Stimulated activated naive CD8-positive, alpha-beta T cell treated with anti-CD3 and anti-CD28 coated beads, Interleukin-15, Interleukin-2, amounts not matched to agents 100 U/mL and 50 U/mL, for 24 hours (primary cell): ENCODE measurements at regions not wholly inside any gene's neighbourhood (a gene's known extent, or its start where the extent isn't known, plus 50 kb on each side); places are given as distances from the start of the nearest gene placed in this dataset.

Experiments used
- ATAC-seq: fragments of 150-1000 bp; cut with Tn5 transposase; one replicate; pipeline ENCODE4 v1.10.0; 2021
- DNase-seq: peaks from one replicate; pipeline ENCODE4 v3.0.0; 2021

DNA sequence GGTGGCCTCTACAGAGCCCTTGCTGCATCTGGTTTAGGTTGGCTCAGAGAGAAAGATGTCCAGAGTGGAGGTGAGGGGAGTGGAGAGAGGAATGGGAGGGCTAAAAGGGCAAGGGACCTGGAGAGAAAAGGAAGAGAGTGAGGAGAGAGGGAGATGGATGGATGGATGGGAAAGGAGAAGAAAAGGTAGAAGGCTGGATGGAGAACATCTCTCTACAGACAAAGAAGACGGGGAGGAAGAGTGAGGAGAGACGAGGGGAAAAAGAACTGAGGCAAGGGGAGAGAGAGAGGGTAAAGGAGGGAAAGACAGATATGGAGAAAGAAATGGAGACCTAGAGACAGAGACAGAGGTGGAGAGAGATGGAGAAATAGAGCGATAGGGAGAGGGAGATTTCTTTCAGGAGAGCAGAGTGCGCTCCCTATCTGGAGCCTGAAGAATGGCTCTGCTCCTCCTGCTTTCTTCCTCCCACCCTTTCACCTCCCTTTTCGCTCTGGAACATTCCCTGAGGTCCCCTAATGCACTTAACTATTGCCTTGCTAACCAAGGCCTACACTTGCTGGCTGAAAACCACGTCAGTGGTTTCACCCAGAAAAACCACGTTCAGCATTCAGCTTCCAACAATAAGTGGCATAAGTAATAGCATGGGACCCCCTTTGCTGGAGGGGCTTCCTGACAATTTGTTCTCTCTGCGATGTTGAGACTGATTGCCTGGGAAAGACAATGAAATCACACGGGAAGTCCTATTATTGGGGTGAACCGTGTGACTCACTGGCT is 286.3 kb downstream of the CDH26 start:
- ATAC-seq (no peak), DNase-seq (no peak)

DNA sequence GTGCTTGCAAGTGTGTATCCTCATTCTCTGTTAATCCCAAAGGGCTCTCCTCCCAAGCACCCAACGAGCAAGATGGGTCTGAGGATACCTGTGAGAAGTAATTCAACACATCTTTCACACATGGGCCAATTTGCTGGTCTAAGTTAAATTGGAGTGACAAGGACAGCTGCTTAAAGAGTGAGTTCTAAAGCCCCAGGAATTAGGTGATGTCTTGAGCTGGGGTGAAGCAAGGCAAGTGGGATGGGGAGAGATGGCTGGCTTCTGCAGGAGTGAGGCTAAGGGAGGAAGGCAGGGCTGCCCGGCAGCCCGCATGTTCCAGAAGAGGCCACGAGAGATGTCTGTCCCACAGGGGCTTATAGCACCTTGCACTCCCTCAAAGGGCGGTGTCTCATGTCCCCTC is 288.5 kb downstream of the CDH26 start:
- no peak for ATAC-seq
- no peak for DNase-seq

DNA sequence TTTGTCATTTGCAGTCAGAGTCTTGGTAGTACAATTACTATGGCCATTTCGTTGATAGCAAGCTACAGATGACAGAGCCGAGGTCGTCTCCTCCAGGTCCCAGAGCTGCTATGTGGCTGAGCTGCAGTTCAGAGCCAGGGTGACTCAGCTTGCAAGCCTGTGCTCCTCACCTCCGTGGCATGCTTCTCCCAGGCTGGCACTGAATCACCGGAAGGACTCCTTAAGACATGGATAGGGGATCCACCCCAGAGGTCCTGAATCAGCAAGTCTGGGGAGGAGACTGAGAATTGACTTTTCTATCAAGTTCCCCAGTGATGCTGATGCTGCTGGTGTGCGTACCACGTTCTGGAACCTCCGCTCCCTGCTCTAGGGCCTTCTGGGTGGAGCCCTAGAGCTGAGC is 291.2 kb downstream of the CDH26 start:
- DNase-seq: no peak
- ATAC-seq: no peak

DNA sequence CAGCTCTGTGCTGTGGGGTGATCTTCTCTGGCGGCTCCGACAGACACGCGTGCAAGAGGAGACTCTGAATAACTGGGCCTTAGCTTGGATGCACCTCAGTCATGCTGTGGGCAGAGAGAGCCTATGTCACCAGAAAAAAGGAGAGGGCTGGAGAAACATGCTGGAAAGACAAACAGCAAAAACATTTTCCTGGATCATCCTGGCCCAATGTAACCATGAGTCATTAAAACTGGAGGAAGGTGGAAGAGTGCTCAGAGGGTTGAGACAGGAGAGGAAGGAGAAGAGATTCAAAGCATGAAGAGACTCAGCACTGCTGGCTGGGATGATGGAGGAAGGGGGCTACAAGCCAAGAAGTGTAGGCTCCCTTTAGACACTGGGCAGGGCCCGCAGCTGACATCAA is 292.0 kb downstream of the CDH26 start:
- ATAC-seq: no peak
- DNase-seq: no peak

DNA sequence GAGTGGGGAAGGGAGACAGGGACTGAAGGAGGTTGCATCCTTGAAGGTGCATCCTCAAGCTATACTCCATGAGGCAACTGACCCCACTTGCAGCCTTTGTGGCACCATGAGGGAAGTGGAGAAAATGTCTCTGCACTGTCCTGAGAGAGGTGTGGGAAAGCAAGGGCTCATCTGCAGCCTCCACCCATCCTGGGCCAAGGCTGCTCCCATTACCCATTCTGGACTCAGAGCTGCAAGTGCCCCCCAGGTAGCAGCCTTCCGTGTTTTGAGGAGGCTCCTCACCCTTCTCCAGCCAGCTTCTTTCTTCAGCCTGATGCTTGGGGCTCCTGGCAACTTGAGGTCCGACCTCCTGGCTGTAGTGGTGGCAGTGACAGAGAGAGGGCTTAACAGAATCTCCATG is 294.6 kb downstream of the CDH26 start:
- DNase-seq (no peak), ATAC-seq (no peak)

DNA sequence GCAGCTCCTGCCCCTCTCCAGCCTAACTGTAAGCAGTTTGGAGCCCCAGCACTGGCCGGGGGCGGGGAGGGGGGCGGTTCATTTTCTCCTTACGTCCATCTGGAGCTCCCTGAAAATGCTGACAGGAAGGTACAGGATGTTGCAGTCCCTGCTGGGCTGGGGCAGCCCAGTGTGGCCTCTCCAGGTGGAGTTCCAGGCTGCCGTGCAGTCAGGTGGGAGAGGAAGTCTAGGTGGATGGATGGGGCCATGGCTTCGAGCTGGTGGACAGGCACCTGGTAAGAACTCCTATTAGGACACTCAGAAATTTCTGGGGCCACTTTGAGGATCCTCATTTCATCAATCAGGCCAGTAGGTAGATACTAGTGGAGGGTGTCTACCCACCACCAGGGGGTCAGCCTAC is 295.2 kb downstream of the CDH26 start:
- DNase-seq (no peak), ATAC-seq (no peak)

DNA sequence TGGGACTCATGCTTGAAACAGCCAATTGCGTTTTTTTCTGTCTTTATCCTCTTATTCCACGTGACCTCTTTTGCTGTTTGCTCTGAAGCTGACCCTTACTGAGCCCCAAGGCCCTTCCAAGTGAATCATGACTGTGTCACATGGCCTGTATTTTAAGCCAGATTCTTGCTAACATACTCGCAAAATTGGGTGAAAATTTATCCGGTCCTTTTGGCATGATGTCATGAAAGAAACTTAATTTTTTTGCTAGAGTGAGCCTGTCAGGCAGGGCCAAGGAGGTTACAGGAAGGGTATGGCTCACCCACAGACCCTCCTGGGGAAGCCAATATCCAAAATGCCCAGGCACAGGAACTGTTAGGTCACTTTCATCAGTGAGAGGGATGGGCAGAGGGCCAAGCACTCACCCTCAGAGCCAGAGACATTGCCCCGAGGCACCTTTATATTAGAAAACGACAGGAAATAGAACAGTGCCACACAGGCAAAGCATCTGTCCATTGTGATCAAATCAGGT is 296.7 kb downstream of the CDH26 start:
- ATAC-seq: no peak
- no peak for DNase-seq

DNA sequence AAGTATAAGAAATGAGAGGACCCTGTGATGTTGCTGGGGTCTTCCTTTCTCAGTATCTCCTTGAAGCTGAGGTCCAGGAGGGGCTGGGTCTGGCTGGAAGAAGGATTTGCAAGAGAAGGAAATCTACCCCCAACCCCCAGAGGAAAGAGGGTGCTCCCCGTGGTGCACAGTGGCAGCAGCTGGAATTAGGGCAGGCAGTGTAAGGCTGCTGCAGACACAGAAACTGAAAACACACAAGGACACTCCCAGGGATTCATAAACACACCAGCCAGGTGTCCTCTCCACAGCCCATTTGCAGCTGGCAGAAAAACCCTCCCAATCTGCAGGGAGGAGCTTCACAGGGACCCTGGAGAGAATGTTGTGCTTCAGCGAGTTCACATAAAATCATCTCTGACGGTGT is 297.2 kb downstream of the CDH26 start:
- DNase-seq: no peak
- ATAC-seq: no peak

DNA sequence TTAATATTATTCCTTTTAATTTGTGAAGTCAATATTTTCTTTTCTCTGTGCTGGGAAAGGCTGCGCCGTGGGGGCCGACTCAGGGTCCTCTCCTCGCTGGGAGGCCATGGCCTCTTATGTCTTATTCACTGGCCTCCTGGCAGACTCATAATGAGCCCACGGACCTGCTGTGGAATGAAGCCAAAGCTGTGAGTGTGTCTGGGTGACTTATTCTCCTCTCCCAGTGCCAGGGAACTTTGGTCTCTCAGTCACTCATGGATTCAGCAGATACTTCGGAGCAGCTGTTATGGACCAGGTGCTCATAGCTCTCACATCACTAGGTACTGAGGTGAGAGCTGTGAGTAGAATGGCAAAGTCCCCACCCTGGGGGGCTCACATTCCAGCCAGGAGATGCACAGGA is 297.6 kb downstream of the CDH26 start:
- no peak for ATAC-seq

DNA sequence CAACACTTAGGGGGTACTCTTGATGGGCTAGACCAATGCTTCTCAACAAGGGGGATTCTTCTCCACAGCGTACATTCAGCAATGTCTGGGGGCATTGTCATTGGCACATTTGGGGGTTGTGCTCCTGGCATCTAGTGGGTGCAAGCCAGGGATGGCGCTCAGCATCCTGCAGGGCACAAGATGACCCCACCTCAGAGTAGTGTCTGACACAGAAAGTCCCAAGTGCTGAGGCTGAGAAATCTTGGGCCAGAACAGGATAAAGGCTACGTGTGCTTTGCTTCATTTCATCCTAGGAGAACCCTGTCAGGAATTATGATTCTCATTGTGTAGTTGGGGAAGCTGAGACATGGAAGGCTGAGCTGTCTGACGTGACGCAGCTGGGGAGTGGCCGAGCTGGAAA is 298.6 kb downstream of the CDH26 start:
- no peak for ATAC-seq
- no peak for DNase-seq

More for the DNA sequence above, 297.6 kb downstream of the CDH26 start:
- no peak for DNase-seq

DNA sequence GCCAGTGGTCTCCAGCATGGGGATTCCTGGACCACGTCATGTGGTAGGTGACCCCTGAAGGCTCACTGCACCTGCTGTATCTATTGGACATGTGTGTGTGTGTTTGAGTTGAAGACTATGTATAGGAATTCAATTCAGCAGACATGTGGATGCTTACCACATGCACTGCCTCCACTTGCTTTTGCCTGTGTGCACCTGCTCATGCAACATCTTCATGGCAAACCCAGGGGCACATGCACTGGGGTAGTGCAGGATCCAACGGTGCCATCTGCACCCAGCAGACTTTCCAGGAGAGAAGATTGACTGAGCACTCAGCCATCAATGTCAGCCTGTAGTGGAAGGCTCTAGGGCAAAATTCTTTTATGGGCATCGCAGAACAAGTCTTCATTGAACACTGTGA is 299.4 kb downstream of the CDH26 start:
- ATAC-seq (no peak), DNase-seq (no peak)

DNA sequence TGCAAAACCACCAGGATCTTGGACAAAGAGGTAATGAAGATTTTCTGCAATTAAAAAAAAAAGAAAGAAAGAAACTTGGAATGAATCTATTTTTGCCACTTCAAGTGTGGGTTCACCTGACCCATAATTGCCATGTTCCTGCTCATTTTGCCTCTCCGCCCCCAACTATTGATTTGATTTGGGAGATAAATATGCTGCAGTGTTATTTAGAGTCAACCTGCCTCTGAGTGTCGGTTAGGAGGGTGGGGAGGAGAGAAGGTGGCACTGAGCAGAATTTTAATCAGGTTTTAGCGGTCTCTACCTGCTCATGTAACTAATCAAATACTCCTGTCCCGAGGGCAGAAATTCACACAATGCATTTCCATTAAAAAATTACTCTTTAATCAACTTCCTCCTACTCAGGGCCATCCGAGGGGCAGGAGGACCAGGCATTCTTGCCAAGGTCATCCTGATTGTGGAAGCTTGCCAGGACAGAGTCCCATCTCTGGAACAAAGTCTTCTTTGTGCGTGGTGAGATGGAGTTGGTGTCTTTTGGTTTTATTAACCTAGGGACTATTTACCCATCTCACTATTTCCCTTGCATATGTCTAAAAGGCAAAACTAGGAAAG is 300.1 kb downstream of the CDH26 start:
- ATAC-seq (no peak), DNase-seq (no peak)

DNA sequence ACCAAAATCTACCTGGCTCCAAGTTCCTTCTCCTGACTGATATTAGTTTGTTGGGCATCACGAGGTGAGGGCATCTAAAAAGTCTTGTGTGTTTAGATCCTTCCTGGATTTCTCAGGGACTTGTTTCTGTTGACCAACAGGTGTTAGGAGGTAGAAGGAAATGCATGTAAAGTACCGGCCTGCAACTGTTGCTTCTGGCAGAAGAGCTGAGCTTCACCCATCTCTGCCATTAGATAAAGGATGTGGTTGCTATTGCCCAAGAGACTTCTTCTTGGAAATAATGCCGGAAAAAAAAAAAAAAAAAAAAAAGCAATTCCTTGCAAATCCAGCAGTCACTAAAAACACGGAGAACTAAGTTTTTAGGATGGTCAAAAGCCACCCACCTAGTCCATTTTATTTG is 303.1 kb downstream of the CDH26 start:
- no peak for DNase-seq
- ATAC-seq: no peak

DNA sequence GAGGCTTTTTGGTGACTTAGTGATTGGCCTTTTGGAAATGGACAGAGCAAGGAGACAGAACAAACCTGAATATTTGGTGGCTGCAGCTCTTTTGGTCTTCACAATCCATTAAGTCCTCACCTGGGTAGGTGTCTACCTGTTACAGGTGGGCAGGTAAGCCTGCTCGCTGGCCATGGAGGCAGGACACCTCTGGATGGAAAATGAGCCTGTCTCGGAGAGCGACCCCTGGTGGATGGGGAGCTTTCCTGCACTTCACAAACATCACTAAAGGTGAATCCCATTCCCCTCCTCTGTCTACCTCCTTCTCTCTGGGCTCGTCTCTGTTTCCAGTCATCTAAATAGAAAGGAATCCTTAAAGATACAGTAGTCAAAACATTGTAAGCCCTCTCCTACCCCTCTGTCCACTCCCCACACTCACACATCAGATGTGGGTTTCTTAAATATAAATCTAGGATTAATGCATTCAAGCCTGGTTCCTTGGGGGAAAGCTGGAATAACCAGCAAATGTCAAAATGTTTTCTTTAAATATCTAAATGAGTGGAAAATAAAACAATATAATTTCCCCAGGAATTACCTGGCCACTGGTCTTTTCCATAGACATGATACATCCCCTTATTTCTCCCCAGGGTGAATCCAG is 304.9 kb downstream of the CDH26 start:
- no peak for ATAC-seq
- DNase-seq: peak; percentile 53

DNA sequence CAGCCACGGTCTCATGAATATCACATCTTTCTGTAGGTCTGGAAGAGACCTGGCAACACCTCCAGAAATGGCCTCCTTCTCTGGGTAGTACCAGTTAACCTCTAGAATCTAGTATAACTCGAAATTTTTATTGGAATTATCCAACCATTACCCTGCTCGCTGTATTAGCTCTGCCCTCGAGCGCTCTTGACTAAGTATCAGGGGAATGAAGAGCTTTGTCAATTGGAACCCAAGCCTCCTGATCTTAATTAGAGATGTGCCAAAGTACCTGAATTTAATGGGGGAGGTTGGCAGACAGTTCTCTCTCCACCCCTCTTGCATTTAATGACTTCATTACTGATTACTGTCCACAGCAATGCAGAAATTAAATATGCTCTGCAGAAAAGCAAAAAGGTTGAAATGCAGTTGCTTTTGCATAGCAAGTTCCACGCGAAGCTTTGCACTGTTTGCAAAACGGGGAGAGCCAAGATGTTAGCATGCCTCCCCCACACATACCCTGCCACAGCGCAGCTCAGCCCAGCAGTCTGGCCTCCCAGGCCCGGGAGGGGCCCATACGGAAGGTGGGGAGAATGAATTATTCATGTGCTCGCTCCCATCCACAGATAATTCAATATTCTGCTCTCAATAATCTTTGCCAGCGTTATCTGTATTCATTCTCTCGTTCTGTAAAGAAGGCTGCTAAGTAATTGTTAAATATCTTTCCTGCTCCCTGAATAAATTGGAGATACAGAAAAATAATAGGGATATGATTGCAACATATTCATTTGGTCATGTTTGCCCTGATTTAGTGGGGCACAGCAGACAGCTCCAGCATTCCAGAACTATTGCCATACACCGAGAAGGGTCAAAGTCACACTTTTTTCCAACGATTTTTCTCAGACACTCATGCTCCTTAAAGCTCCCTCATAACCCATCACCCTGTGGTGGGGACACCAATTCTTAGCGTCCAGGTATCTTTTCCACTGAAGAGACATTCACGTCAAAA is 305.8 kb downstream of the CDH26 start:
- DNase-seq (no peak), ATAC-seq (no peak)

DNA sequence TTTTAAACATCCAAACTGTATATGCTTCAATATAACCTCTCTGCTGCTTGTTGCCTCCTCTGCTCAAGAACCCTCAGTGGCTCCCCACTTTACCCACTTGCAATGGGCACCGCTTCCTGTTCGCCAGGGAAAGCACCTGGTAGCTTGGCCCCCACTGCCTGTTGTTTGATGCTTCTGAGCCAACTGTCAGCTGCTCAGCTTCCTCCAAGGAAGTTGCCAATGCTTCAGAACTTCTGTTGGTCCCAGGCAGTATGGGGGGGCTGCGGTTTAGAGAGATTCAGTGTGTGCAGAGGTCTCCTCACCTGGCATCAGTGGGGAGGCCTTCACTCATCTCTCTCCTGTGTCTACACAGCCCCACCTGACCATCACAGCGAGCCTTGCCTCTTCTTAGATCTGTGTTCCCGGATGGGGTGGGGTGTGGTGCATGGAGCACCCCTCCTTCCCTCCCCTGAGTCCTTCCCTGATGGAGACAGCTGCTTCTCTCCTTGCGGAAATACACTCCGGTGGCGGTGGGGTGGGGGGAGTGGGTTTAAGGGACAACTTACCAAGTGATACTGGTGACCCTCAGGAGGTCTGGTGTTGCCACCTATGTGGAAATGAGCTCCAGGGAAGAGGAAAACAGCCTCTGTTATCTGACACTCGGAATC is 308.1 kb downstream of the CDH26 start:
- DNase-seq: no peak
- ATAC-seq: no peak

DNA sequence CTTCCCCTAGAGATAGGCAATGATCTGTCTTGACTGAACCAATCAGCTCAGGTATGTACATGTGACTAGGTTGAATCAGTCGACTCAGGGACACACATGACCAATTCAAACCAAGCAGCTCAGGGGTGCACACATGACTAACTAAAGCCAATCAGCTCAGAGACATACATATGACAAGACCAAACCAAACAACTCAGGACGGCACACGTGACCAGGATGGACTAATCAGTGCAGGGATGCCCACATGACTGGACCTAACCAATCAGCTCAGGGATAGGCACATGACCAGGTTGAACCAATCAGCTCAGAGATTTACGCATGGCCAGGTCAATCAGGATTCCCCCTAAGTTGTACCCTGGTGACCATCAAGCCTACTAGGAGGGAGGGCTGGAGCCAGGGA is 310.3 kb downstream of the CDH26 start:
- ATAC-seq: no peak
- no peak for DNase-seq

DNA sequence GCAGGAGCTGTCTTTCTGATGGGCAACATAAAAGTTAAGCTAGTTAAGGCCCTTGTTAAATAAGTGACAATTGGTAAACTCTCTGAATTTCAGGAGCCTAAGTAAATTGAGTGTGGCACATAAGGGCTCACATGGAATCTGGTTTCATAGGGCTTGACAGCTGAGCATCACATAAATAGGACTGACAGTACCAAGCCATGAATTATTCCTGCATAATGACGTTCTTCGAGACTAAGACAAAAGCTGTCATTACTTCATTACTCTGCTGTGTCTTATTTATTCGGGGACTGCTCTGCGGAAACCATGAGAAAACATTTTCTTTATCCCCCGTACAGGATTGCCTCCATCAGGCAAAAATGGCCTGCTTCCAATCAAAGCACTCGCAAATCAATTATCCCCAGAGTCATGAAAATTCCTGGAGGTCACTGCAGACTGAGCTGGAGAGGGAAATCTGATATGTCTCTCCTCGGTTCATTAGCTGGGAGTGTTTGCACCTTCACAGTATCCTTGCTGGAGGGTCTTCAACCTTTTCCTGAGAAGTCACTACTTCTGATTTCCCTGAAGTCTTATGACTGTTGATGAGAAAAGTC is 311.4 kb downstream of the CDH26 start:
- ATAC-seq: no peak
- no peak for DNase-seq

DNA sequence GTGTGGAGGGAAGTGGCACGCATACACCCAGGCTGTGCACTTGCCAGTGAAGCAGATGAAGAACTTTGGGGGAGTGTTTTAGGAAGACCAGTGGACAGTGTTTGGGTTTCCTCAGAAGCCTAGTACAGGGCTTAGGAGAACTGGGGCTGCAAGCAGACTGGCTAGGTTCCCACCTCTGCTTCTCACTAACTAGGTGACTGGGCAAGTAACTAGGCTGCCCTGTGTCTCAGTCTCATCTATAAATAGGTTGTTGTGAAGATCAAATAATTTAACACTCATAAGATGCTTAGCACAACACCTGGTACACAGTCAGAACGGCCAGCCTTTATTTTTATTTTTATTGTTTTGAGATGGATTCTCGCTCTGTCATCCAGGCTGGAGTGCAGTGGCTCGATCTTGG is 312.1 kb downstream of the CDH26 start:
- ATAC-seq: no peak
- DNase-seq: no peak

DNA sequence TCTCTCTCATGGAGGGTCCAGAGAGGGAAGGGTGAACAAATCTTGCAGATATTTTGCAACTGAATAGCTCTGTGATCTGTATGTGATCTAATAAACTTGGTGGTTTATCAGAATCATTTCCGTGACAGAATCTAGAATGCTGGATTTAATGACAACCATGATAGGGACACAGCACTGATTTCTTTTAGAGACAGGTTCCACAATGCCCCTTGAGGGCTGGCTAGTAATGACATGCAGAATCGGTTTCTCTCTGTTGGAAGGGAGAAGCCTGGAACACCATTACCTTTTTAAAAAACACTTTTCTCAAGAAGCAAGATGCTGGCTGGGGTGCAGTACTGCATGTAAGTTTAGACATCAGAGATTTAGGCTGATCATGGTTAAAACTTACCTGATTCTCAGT is 313.4 kb downstream of the CDH26 start:
- no peak for ATAC-seq
- DNase-seq: no peak

DNA sequence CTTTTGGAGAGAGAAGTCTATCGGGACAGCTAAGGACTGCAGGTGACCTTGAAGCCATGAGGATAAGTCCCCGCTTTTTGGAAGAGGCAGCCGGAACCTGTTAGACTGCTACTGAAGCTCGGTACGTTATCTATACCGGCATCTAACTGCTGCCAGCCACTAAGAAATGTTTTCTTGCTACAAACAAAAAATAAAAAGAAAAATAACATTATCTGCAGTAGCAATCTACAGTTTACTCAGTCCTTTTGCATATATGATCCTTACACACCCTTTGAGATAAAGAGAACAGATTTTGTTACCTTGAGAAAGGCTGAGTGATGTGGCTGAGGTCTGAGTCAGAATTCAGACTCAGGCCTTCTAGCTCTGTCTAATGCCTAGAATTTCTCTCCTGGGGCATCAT is 314.6 kb downstream of the CDH26 start:
- no peak for ATAC-seq
- no peak for DNase-seq
